ENCODE measurements at regions not wholly inside any gene's neighbourhood (a gene's known extent, or its start where the extent isn't known, plus 50 kb on each side); places are given as distances from the start of the nearest gene placed in this dataset.

DNA sequence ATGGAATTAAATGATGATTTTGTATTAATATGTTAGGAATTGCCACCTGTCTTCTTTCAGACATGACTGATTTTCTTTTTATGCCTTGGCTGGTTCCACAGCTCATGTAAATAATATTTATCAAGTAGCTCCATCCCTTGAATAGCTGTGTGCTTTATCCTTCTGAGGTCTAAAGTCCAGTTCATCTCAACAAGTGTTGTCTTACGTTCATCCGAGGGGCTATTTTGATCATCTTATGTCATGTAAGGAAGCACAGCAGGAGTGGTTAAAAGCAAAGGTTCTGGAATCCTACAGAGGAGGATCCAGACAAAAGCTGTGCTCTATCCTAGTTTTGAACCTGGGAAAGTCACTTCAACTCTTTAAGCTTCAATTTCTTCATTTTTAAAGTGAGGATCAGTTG lies 123.7 kb upstream of the ATP2B1 start:
- H3K4me3 ChIP-seq (ENCODE audit: low read depth, low read length), result no peak overlapping the region
- no peak for DNase-seq (ENCODE audit: low read depth)
- TF ChIP-seq, protein P1, sequence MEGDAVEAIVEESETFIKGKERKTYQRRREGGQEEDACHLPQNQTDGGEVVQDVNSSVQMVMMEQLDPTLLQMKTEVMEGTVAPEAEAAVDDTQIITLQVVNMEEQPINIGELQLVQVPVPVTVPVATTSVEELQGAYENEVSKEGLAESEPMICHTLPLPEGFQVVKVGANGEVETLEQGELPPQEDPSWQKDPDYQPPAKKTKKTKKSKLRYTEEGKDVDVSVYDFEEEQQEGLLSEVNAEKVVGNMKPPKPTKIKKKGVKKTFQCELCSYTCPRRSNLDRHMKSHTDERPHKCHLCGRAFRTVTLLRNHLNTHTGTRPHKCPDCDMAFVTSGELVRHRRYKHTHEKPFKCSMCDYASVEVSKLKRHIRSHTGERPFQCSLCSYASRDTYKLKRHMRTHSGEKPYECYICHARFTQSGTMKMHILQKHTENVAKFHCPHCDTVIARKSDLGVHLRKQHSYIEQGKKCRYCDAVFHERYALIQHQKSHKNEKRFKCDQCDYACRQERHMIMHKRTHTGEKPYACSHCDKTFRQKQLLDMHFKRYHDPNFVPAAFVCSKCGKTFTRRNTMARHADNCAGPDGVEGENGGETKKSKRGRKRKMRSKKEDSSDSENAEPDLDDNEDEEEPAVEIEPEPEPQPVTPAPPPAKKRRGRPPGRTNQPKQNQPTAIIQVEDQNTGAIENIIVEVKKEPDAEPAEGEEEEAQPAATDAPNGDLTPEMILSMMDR (conservative IDR thresholded peaks at IDR 0.05; ENCODE audit: low read depth, low read length), result no peak

- DNase-seq (ENCODE audit: low read depth), result peak; percentile 58
- H3K4me3 ChIP-seq (ENCODE audit: low read depth, low read length), result no peak overlapping the region
- TF ChIP-seq, protein P1 (conservative IDR thresholded peaks at IDR 0.05; ENCODE audit: low read depth, low read length), result no peak
Measured at GRCh38 chr12:89831310-89832095, 122.9 kb upstream of the ATP2B1 start.

DNA sequence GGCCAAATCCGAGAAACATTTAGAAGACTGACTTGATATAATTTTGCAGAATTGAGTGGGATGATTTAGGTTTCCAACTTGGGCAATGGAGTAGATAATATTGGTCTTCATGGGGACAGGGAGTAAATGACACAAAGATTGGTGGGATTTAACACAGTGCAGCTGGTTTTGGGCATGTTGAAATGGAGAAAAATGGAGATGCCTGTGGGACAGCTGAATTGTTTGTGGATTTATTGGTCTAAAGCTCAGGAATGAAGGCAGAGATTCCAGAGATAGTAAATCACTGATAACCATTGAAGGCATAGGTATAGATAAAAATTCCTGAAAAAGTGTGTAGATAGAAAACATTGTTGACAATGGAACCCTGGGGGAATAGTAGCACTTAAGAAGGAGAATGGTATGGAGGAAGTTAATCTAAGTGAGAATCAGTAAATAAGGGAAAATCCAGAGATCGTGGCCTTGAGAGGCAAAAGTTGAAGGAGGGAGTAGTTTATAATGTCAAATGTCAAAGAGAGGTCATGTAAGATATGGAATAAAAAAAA lies 120.9 kb upstream of the ATP2B1 start:
- TF ChIP-seq, protein P1 (conservative IDR thresholded peaks at IDR 0.05; ENCODE audit: low read depth, low read length), result no peak
- DNase-seq (ENCODE audit: low read depth), result no peak
- no peak overlapping the region for H3K4me3 ChIP-seq (ENCODE audit: low read depth, low read length)

- TF ChIP-seq, protein P1 (conservative IDR thresholded peaks at IDR 0.05; ENCODE audit: low read depth, low read length), result no peak
- H3K4me3 ChIP-seq (ENCODE audit: low read depth, low read length), result no peak overlapping the region
- DNase-seq (ENCODE audit: low read depth), result no peak
Measured at GRCh38 chr12:89828575-89828974, 119.9 kb upstream of the ATP2B1 start.

DNA sequence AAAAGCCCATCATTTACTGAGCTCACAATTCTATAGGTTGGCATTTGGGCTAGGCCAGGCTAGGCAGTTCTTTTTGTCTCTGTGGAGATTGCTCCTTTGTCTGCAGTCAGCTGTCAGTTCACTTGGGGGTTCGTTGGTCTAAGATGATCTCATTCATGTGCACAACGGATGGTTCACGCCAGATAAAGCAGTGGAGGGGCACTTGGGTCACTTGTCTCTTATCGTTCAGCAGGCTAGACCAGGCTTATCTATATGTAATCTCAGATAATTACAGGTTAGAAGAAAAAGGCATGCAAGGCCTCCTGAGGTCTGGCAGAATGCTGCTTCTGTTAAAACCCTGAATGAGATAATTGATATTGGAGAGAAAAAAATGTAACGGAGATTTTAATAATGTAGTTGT lies 119.0 kb upstream of the ATP2B1 start:
- no peak overlapping the region for H3K4me3 ChIP-seq (ENCODE audit: low read depth, low read length)
- no peak for DNase-seq (ENCODE audit: low read depth)
- TF ChIP-seq, protein P1 (conservative IDR thresholded peaks at IDR 0.05; ENCODE audit: low read depth, low read length), result no peak

- TF ChIP-seq, protein P1 (conservative IDR thresholded peaks at IDR 0.05; ENCODE audit: low read depth, low read length), result no peak
- no peak for DNase-seq (ENCODE audit: low read depth)
Measured at GRCh38 chr12:89826468-89826867, 117.8 kb upstream of the ATP2B1 start.

More at GRCh38 chr12:89826468-89826867, 117.8 kb upstream of the ATP2B1 start:
- no peak overlapping the region for H3K4me3 ChIP-seq (ENCODE audit: low read depth, low read length)

Data from epithelial cell of proximal tubule (primary cell).